IMR-90 (cell line): ENCODE measurements at regions not wholly inside any gene's neighbourhood (a gene's known extent, or its start where the extent isn't known, plus 50 kb on each side); places are given as distances from the start of the nearest gene placed in this dataset.

ENCODE experiments used
- ATAC-seq: fragments of 200-7000 bp; cut with Tn5 transposase; 2 replicates; pipeline ENCODE4 v1.9.1; 2020; ENCODE audit warnings: low read depth, mild to moderate bottlenecking, moderate library complexity
- BruUV-seq: library from RNA; stranded (reverse); fragments of 400-500 nt; replicated peaks from 2 replicates; lab custom pipeline; 2021; lab: Mats Ljungman, UMichigan
- CTCF ChIA-PET: fragments of 300-600 bp; formaldehyde crosslinking; extraction: SDS; loops from one replicate; lab custom pipeline; 2021; ENCODE audit warnings: antibody characterized with exemption; lab: Yijun Ruan, JAX
- POLR2A ChIA-PET: fragments of 300-600 bp; sonication (Branson Sonifier 250); formaldehyde crosslinking; loops from one replicate; lab custom pipeline; 2022; ENCODE audit warnings: antibody characterized with exemption; ENCODE audit not compliant: unreplicated experiment; lab: Charles Lee
- DNase-seq: peaks from one replicate; pipeline ENCODE4 v3.0.0; 2013
- H2AFZ ChIP-seq: replicated peaks from 2 replicates; pipeline ENCODE3; 2013; ENCODE audit warnings: low read length, mild to moderate bottlenecking; ENCODE audit not compliant: poor library complexity
- H2AK5ac ChIP-seq: 2 replicates; pipeline ENCODE4 v1.6.1; 2013; ENCODE audit warnings: low read depth, low read length, inconsistent platforms
- H2AK9ac ChIP-seq: replicated peaks from 2 replicates; pipeline ENCODE3; 2013; ENCODE audit warnings: mild to moderate bottlenecking, low read depth, low read length, moderate library complexity; ENCODE audit not compliant: poor library complexity
- H2BK120ac ChIP-seq: 2 replicates; pipeline ENCODE4 v1.6.1; 2013; ENCODE audit warnings: low read depth, low read length, inconsistent platforms
- H2BK15ac ChIP-seq: 3 replicates; pipeline ENCODE4 v1.6.1; 2013; ENCODE audit warnings: low read depth, low read length, inconsistent platforms
- H2BK20ac ChIP-seq: 2 replicates; pipeline ENCODE4 v1.6.1; 2013; ENCODE audit warnings: low read depth, mild to moderate bottlenecking, inconsistent platforms, low read length, moderate library complexity
- H2BK5ac ChIP-seq: 2 replicates; pipeline ENCODE4 v1.6.1; 2013; ENCODE audit warnings: mild to moderate bottlenecking, low read depth, low read length, inconsistent platforms; ENCODE audit not compliant: poor library complexity, severe bottlenecking
- H3K14ac ChIP-seq: replicated peaks from 2 replicates; pipeline ENCODE4 v1.6.1; 2013; ENCODE audit warnings: low read depth, low read length, inconsistent platforms
- H3K18ac ChIP-seq: 2 replicates; pipeline ENCODE4 v1.6.1; 2013; ENCODE audit warnings: low read depth, low read length, control low read depth
- H3K23ac ChIP-seq: 2 replicates; pipeline ENCODE4 v1.6.1; 2013; ENCODE audit warnings: low read depth, low read length, inconsistent platforms
- H3K27ac ChIP-seq: 2 replicates; pipeline ENCODE4 v1.5.1; 2013; ENCODE audit warnings: mild to moderate bottlenecking, control low read depth, low read length; ENCODE audit not compliant: insufficient read depth
- H3K27me3 ChIP-seq: 2 replicates; pipeline ENCODE4 v1.6.1; 2013; ENCODE audit warnings: low read length; ENCODE audit not compliant: control insufficient read depth, insufficient read depth
- H3K36me3 ChIP-seq: 2 replicates; pipeline ENCODE4 v1.6.1; 2013; ENCODE audit warnings: low read length, mixed read lengths; ENCODE audit not compliant: control insufficient read depth, insufficient read depth
- H3K4ac ChIP-seq: 2 replicates; pipeline ENCODE4 v1.6.1; 2013; ENCODE audit warnings: low read depth, low read length, inconsistent platforms
- H3K4me1 ChIP-seq: 2 replicates; pipeline ENCODE4 v1.6.1; 2013; ENCODE audit warnings: low read length, mixed read lengths; ENCODE audit not compliant: control insufficient read depth, insufficient read depth
- H3K4me2 ChIP-seq: 2 replicates; pipeline ENCODE4 v1.6.1; 2013; ENCODE audit warnings: low read depth, mild to moderate bottlenecking, control low read depth, low read length, moderate library complexity
- H3K4me3 ChIP-seq: 2 replicates; pipeline ENCODE4 v1.5.1; 2013; ENCODE audit warnings: low read depth, mild to moderate bottlenecking, control low read depth, low read length, moderate library complexity; ENCODE audit not compliant: insufficient read depth
- H3K56ac ChIP-seq: 2 replicates; pipeline ENCODE4 v1.6.1; 2013; ENCODE audit warnings: low read length, inconsistent platforms; ENCODE audit not compliant: insufficient read depth; ENCODE audit errors: extremely low read depth
- H3K79me1 ChIP-seq, 2 experiments: 2 replicates each; pipeline ENCODE4 v1.6.1; 2013; ENCODE audit warnings: low read length in 2 of 2, inconsistent platforms in 1 of 2, low read depth in 1 of 2
- H3K9ac ChIP-seq: 2 replicates; pipeline ENCODE4 v1.6.1; 2013; ENCODE audit warnings: low read depth, low read length, control low read depth
- H3K9me1 ChIP-seq: 2 replicates; pipeline ENCODE4 v1.6.1; 2013; ENCODE audit warnings: low read length, inconsistent platforms; ENCODE audit not compliant: insufficient read depth
- H3K9me3 ChIP-seq: 2 replicates; pipeline ENCODE4 v1.6.1; 2013; ENCODE audit warnings: low read length; ENCODE audit not compliant: control insufficient read depth, insufficient read depth
- H4K20me1 ChIP-seq: 2 replicates; pipeline ENCODE4 v1.6.1; 2013; ENCODE audit warnings: low read length, inconsistent platforms; ENCODE audit not compliant: insufficient read depth
- H4K5ac ChIP-seq: 2 replicates; pipeline ENCODE4 v1.6.1; 2013; ENCODE audit warnings: mild to moderate bottlenecking, low read depth, low read length, control low read depth
- H4K8ac ChIP-seq, 2 experiments: 2 replicates each; pipeline ENCODE4 v1.6.1; 2013; ENCODE audit warnings: low read depth in 2 of 2, low read length in 2 of 2, control low read depth in 1 of 2, inconsistent platforms in 1 of 2
- H4K91ac ChIP-seq: 2 replicates; pipeline ENCODE4 v1.6.1; 2013; ENCODE audit warnings: low read depth, low read length, inconsistent platforms; ENCODE audit not compliant: insufficient read depth
- BHLHE40 ChIP-seq: fragments of 150-350 bp; IDR thresholded peaks from 2 replicates; pipeline ENCODE4 v1.6.1; 2016; ENCODE audit warnings: mild to moderate bottlenecking, low read depth, low read length
- MAFK ChIP-seq: IDR thresholded peaks from 2 replicates; pipeline ENCODE4 v1.6.1; 2012; ENCODE audit warnings: low read depth, low read length, improper control_type of control experiment
- MAZ ChIP-seq: IDR thresholded peaks from 2 replicates; pipeline ENCODE4 v1.6.1; 2012; ENCODE audit warnings: low read depth, mild to moderate bottlenecking, low read length, improper control_type of control experiment, moderate library complexity, borderline replicate concordance
- RAD21 ChIP-seq: IDR thresholded peaks from 2 replicates; pipeline ENCODE4 v1.6.1; 2012; ENCODE audit warnings: low read length, improper control_type of control experiment
- RCOR1 ChIP-seq: IDR thresholded peaks from 2 replicates; pipeline ENCODE4 v1.6.1; 2012; ENCODE audit warnings: mild to moderate bottlenecking, low read length, improper control_type of control experiment; ENCODE audit not compliant: insufficient replicate concordance
- RFX5 ChIP-seq: IDR thresholded peaks from 2 replicates; pipeline ENCODE4 v1.8.0; 2012; ENCODE audit warnings: low read depth, mild to moderate bottlenecking, low read length, moderate library complexity
- USF2 ChIP-seq: fragments of 150-350 bp; IDR thresholded peaks from 2 replicates; pipeline ENCODE4 v1.6.1; 2017; ENCODE audit warnings: mild to moderate bottlenecking, antibody characterized with exemption, low read length, low read depth
- WGBS, 2 experiments: methylation state at CpG; one replicate each; pipeline versions ENCODE4 v1.1.5 to v1.1.7; 2013; ENCODE audit warnings: missing lambda C conversion rate in 2 of 2; ENCODE audit not compliant: insufficient read length in 1 of 2; ENCODE audit errors: extremely low coverage in 2 of 2; 5-methylcytosine and 5-hydroxymethylcytosine counted together
- dilution Hi-C: fragments of 300-500 bp; cut with HindIII; formaldehyde crosslinking; loops from one replicate; pipeline ENCODE4 v1.14.3; 2018; ENCODE audit warnings: low sequenced_read_pairs; ENCODE audit not compliant: unreplicated experiment
- in situ Hi-C: fragments of 300-500 bp; cut with MboI; formaldehyde crosslinking; loops from 3 replicates; pipeline ENCODE4 v1.14.3; 2019; ENCODE audit warnings: low sequenced_read_pairs, inconsistent platforms, mixed read lengths
- intact Hi-C: fragments of 100-400 bp; cut with micrococcal nuclease; formaldehyde crosslinking; loops from 2 replicates; pipeline ENCODE4 v1.10.0; 2022
- TF ChIP-seq, protein P1 (sequence below): conservative IDR thresholded peaks from 2 replicates; pipeline ENCODE4 v1.5.1; 2012; ENCODE audit warnings: mild to moderate bottlenecking, low read depth, low read length, improper control_type of control experiment
- TF ChIP-seq, protein P2 (sequence below): fragments of 150-350 bp; IDR thresholded peaks from 2 replicates; pipeline ENCODE4 v1.6.1; 2016; ENCODE audit warnings: low read depth, mild to moderate bottlenecking, low read length, moderate library complexity, borderline replicate concordance

DNA sequence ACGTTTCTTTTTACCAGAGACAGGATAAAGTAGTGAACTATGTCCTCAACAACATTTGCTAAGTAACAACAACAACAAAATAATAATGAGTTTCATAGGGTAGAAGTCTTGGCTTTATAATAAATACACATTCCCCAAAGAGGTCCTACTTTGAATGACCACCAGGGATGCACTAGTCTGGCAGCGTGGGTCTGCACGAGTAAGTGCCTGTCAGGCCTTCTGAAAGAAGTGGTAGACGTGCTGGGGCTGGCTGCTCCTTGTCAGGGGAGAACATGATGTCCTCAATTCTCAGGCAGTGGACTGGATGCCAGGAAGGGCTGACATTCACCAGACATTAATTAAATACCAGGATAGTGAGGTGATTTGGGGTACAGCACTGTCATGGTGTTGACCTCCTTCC, 331.1 kb downstream of the TMEM38B start:
- no peak overlapping the region for H2AK9ac ChIP-seq
- in situ Hi-C loops = no loop called here
- H3K36me3 ChIP-seq = no peaks in the 10 kb centered on the region
- no peak overlapping the region for H2BK120ac ChIP-seq
- no peaks in the 10 kb centered on the region for H3K27me3 ChIP-seq
- no peaks in the 10 kb centered on the region for H4K20me1 ChIP-seq
- no peak overlapping the region for H2BK5ac ChIP-seq
- no peaks in the 10 kb centered on the region for H3K79me1 ChIP-seq
- no TSS peak for BruUV-seq
- no peak overlapping the region for H3K14ac ChIP-seq
- DNase-seq = no peak
- no peak overlapping the region for H3K9ac ChIP-seq
- H3K23ac ChIP-seq = no peak overlapping the region
- no peak overlapping the region for H2AFZ ChIP-seq
- no peak overlapping the region for H4K91ac ChIP-seq
- H3K9me3 ChIP-seq = peaks cover 3% of the 10 kb centered on the region
- ATAC-seq = no peak
- no peak overlapping the region for H4K8ac ChIP-seq
- TF ChIP-seq MAFK = no peak
- TF ChIP-seq, protein P1, sequence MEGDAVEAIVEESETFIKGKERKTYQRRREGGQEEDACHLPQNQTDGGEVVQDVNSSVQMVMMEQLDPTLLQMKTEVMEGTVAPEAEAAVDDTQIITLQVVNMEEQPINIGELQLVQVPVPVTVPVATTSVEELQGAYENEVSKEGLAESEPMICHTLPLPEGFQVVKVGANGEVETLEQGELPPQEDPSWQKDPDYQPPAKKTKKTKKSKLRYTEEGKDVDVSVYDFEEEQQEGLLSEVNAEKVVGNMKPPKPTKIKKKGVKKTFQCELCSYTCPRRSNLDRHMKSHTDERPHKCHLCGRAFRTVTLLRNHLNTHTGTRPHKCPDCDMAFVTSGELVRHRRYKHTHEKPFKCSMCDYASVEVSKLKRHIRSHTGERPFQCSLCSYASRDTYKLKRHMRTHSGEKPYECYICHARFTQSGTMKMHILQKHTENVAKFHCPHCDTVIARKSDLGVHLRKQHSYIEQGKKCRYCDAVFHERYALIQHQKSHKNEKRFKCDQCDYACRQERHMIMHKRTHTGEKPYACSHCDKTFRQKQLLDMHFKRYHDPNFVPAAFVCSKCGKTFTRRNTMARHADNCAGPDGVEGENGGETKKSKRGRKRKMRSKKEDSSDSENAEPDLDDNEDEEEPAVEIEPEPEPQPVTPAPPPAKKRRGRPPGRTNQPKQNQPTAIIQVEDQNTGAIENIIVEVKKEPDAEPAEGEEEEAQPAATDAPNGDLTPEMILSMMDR = no peak
- TF ChIP-seq MAZ = no peak
- no peak for TF ChIP-seq RAD21
- TF ChIP-seq, protein P2, sequence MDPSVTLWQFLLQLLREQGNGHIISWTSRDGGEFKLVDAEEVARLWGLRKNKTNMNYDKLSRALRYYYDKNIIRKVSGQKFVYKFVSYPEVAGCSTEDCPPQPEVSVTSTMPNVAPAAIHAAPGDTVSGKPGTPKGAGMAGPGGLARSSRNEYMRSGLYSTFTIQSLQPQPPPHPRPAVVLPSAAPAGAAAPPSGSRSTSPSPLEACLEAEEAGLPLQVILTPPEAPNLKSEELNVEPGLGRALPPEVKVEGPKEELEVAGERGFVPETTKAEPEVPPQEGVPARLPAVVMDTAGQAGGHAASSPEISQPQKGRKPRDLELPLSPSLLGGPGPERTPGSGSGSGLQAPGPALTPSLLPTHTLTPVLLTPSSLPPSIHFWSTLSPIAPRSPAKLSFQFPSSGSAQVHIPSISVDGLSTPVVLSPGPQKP = no peak
- no peak for TF ChIP-seq RFX5
- TF ChIP-seq RCOR1 = no peak
- TF ChIP-seq BHLHE40 = no peak
- no peak for TF ChIP-seq USF2
- dilution Hi-C loops = no loop called here
- no peak overlapping the region for H3K4me3 ChIP-seq
- no peak overlapping the region for H2BK20ac ChIP-seq
- no peak overlapping the region for H2BK15ac ChIP-seq
- POLR2A ChIA-PET = no interaction called here
- H3K9me1 ChIP-seq = no peaks in the 10 kb centered on the region
- no peak overlapping the region for H4K5ac ChIP-seq
- no peak overlapping the region for H3K56ac ChIP-seq
- CTCF ChIA-PET = no interaction called here
- no CpG with 5 or more reads among the region's 4 CpGs for WGBS, 2 experiments
- intact Hi-C loops = no loop called here
- no peak overlapping the region for H3K18ac ChIP-seq
- no peak overlapping the region for H3K4me2 ChIP-seq
- H3K27ac ChIP-seq = no peak overlapping the region
- no peaks in the 10 kb centered on the region for H3K4me1 ChIP-seq
- no peak overlapping the region for H3K4ac ChIP-seq
- H2AK5ac ChIP-seq = no peak overlapping the region
